OCI-LY7 (cell line): ENCODE measurements at regions not wholly inside any gene's neighbourhood (a gene's known extent, or its start where the extent isn't known, plus 50 kb on each side); places are given as distances from the start of the nearest gene placed in this dataset.

ENCODE experiments used
- EZH2phosphoT487 ChIP-seq: fragments of 200-600 bp; sonication (generic); IDR thresholded peaks from 2 replicates; pipeline ENCODE4 v1.6.1; 2018; ENCODE audit warnings: low read depth, borderline replicate concordance, mild to moderate bottlenecking, mixed run types, antibody characterized with exemption, low read length, moderate library complexity, mixed read lengths
- TF ChIP-seq, protein P1 (sequence below): fragments of 200-600 bp; sonication (generic); conservative IDR thresholded peaks from 2 replicates; pipeline ENCODE4 v1.5.1; 2014; ENCODE audit warnings: mild to moderate bottlenecking, antibody characterized with exemption, low read length, moderate library complexity, mixed read lengths

DNA sequence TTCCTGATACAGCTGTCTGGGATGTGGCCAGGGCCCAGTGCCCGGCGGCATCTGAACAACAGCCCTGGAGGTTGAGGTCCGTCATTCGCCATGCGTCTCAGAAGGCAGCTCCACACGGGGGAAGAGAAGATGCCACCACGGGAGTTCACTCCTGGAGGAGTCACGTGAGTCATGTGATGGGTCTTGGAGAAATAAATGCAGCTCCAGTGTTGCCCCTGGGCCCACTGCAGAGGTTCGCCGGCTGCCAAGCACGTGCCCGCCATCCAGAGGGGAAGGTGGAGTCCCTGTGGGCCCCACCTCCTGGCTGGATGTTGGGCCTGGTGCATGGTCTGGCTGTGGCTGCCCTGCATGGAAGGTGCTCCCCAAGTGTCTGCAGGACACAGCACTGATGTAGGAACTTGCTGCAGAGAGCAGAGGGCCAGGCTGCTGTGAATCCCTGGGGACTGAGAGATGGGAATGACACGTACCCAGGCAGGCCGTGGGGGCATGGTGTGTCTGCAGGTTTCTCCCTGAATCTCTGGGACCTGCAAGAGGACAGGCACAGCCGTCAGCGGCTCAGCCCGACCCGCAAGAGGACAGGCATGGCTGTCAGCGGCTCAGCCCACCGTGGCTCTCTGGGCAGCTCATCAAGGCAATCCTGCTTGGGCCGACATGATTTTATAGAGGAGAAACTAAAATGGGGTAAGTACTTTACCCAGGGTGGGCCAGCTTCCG is 418.3 kb upstream of the IRX4 start:
- TF ChIP-seq, protein P1, sequence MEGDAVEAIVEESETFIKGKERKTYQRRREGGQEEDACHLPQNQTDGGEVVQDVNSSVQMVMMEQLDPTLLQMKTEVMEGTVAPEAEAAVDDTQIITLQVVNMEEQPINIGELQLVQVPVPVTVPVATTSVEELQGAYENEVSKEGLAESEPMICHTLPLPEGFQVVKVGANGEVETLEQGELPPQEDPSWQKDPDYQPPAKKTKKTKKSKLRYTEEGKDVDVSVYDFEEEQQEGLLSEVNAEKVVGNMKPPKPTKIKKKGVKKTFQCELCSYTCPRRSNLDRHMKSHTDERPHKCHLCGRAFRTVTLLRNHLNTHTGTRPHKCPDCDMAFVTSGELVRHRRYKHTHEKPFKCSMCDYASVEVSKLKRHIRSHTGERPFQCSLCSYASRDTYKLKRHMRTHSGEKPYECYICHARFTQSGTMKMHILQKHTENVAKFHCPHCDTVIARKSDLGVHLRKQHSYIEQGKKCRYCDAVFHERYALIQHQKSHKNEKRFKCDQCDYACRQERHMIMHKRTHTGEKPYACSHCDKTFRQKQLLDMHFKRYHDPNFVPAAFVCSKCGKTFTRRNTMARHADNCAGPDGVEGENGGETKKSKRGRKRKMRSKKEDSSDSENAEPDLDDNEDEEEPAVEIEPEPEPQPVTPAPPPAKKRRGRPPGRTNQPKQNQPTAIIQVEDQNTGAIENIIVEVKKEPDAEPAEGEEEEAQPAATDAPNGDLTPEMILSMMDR: no peak
- no peak for TF ChIP-seq EZH2phosphoT487
